H1 (cell line): ENCODE measurements at regions not wholly inside any gene's neighbourhood (a gene's known extent, or its start where the extent isn't known, plus 50 kb on each side); places are given as distances from the start of the nearest gene placed in this dataset.

Experiments
- CTCF ChIA-PET: fragments of 300-600 bp; sonication (Branson Sonifier 250); formaldehyde crosslinking; loops from one replicate; lab custom pipeline; 2021; ENCODE audit not compliant: partially characterized antibody; lab: Charles Lee
- POLR2A ChIA-PET: fragments of 300-600 bp; sonication (Branson Sonifier 250); formaldehyde crosslinking; loops from one replicate; lab custom pipeline; 2021; ENCODE audit warnings: inconsistent platforms; ENCODE audit not compliant: partially characterized antibody; lab: Charles Lee
- DNase-seq, 2 experiments: peaks; one replicate each; pipeline versions ENCODE4 v3.0.0 to v3.0.0-alpha.2; 2010 to 2022; ENCODE audit warnings: low spot score in 2 of 2, low read depth in 1 of 2, mixed read lengths in 1 of 2
- FAIRE-seq: peaks from 2 replicates; lab custom pipeline; 2011; peaks lifted over from hg19 to GRCh38; lab: Jason Lieb, UNC
- H2AFZ ChIP-seq: 2 replicates; pipeline ENCODE4 v1.8.1; 2012; ENCODE audit warnings: low read length, inconsistent platforms
- H2AK5ac ChIP-seq: 2 replicates; pipeline ENCODE4 v1.6.1; 2013; ENCODE audit warnings: low read depth, low read length
- H2BK120ac ChIP-seq: replicated peaks from 2 replicates; pipeline ENCODE3; 2013; ENCODE audit warnings: low read depth, low read length, inconsistent platforms
- H2BK12ac ChIP-seq: 2 replicates; pipeline ENCODE4 v1.6.1; 2013; ENCODE audit warnings: low read depth, low read length
- H2BK15ac ChIP-seq: 2 replicates; pipeline ENCODE4 v1.6.1; 2013; ENCODE audit warnings: low read length
- H2BK20ac ChIP-seq: 2 replicates; pipeline ENCODE4 v1.6.1; 2013; ENCODE audit warnings: low read length
- H2BK5ac ChIP-seq: 2 replicates; pipeline ENCODE4 v1.6.1; 2013; ENCODE audit warnings: low read depth, low read length
- H3K14ac ChIP-seq: 2 replicates; pipeline ENCODE4 v1.6.1; 2013; ENCODE audit warnings: inconsistent platforms; ENCODE audit not compliant: insufficient read length
- H3K18ac ChIP-seq: 2 replicates; pipeline ENCODE4 v1.6.1; 2013; ENCODE audit warnings: low read length; ENCODE audit errors: extremely low read depth
- H3K23ac ChIP-seq: 2 replicates; pipeline ENCODE4 v1.6.1; 2013; ENCODE audit warnings: inconsistent platforms; ENCODE audit not compliant: insufficient read length
- H3K23me2 ChIP-seq: 2 replicates; pipeline ENCODE4 v1.6.1; 2013; ENCODE audit warnings: low read depth, low read length
- H3K27ac ChIP-seq: 2 replicates; pipeline ENCODE4 v1.6.1; 2011; ENCODE audit warnings: low read depth, low read length, inconsistent platforms
- H3K27me3 ChIP-seq, 4 experiments: replicated peaks in 1 of 4; 1 replicate in 1 of 4; 2 replicates in 3 of 4; pipeline versions ENCODE4 v1.6.1 to v1.8.1; 2011 to 2013; ENCODE audit warnings: low read length in 3 of 4, mild to moderate bottlenecking in 3 of 4, inconsistent platforms in 2 of 4, mixed read lengths in 2 of 4, moderate library complexity in 1 of 4; ENCODE audit not compliant: control insufficient read depth in 3 of 4, insufficient read depth in 3 of 4; ENCODE audit errors: extremely low read depth in 1 of 4
- H3K36me3 ChIP-seq, 4 experiments: 2 replicates each; pipeline versions ENCODE4 v1.6.1 to v1.8.1; 2011 to 2013; ENCODE audit warnings: mild to moderate bottlenecking in 4 of 4, low read length in 3 of 4, moderate library complexity in 2 of 4, control low read depth in 1 of 4, inconsistent platforms in 1 of 4; ENCODE audit not compliant: insufficient read depth in 4 of 4, control insufficient read depth in 2 of 4
- H3K4ac ChIP-seq: replicated peaks from 2 replicates; pipeline ENCODE3; 2013; ENCODE audit warnings: low read length, low read depth, mixed read lengths, inconsistent platforms; ENCODE audit not compliant: insufficient read length
- H3K4me1 ChIP-seq, 4 experiments: replicated peaks in 1 of 4; 1 replicate in 1 of 4; 2 replicates in 3 of 4; pipeline versions ENCODE4 v1.6.1 to v1.8.1; 2011 to 2013; ENCODE audit warnings: low read length in 3 of 4, inconsistent platforms in 2 of 4, mixed read lengths in 1 of 4; ENCODE audit not compliant: insufficient read depth in 4 of 4, control insufficient read depth in 3 of 4
- H3K4me2 ChIP-seq, 2 experiments: 2 replicates each; pipeline versions ENCODE4 v1.6.1 to v1.8.1; 2011 to 2013; ENCODE audit warnings: low read depth in 2 of 2, low read length in 2 of 2, control low read depth in 1 of 2, inconsistent platforms in 1 of 2, mild to moderate bottlenecking in 1 of 2; ENCODE audit not compliant: insufficient read depth in 1 of 2
- H3K4me3 ChIP-seq, 4 experiments: fragments of 200-600, 300-600 bp in 1 of 4; sonication (generic), shearing (Covaris generic), sonication (Bioruptor Twin) in 1 of 4; 2 replicates each; pipeline versions ENCODE4 v1.5.1 to v1.8.1; 2011 to 2016; ENCODE audit warnings: low read length in 4 of 4, low read depth in 3 of 4, control low read depth in 2 of 4, inconsistent platforms in 2 of 4, mild to moderate bottlenecking in 2 of 4, mixed read lengths in 1 of 4, moderate library complexity in 1 of 4; ENCODE audit not compliant: insufficient read depth in 2 of 4; ENCODE audit errors: extremely low read depth in 1 of 4
- H3K56ac ChIP-seq: replicated peaks from 2 replicates; pipeline ENCODE3; 2013; ENCODE audit warnings: low read depth, mild to moderate bottlenecking, mixed read lengths, low read length, inconsistent platforms; ENCODE audit not compliant: insufficient read length
- H3K79me1 ChIP-seq: 2 replicates; pipeline ENCODE4 v1.6.1; 2013; ENCODE audit warnings: low read depth, low read length, control low read depth
- H3K79me2 ChIP-seq, 2 experiments: 2 replicates each; pipeline versions ENCODE4 v1.6.1 to v1.8.1; 2012 to 2013; ENCODE audit warnings: low read length in 2 of 2, mild to moderate bottlenecking in 2 of 2, inconsistent platforms in 1 of 2; ENCODE audit not compliant: insufficient read depth in 2 of 2, control insufficient read depth in 1 of 2
- H3K9ac ChIP-seq, 4 experiments: replicated peaks in 1 of 4; 1 replicate in 1 of 4; 2 replicates in 3 of 4; pipeline versions ENCODE4 v1.6.1 to v1.8.1; 2011 to 2013; ENCODE audit warnings: low read depth in 3 of 4, low read length in 3 of 4, control low read depth in 2 of 4, mild to moderate bottlenecking in 2 of 4, moderate library complexity in 2 of 4, inconsistent platforms in 1 of 4; ENCODE audit errors: extremely low read depth in 1 of 4
- H3K9me3 ChIP-seq, 2 experiments: 2 replicates each; pipeline versions ENCODE4 v1.6.1 to v1.8.1; 2012 to 2013; ENCODE audit warnings: mild to moderate bottlenecking in 2 of 2, moderate library complexity in 2 of 2, control low read depth in 1 of 2, inconsistent platforms in 1 of 2, low read depth in 1 of 2, low read length in 1 of 2, mixed read lengths in 1 of 2; ENCODE audit not compliant: insufficient read depth in 2 of 2
- H4K20me1 ChIP-seq, 2 experiments: replicated peaks in 1 of 2; 2 replicates each; pipeline versions ENCODE3 to v1.8.1; 2011 to 2013; ENCODE audit warnings: inconsistent platforms in 2 of 2, low read length in 2 of 2, mild to moderate bottlenecking in 1 of 2; ENCODE audit not compliant: insufficient read depth in 2 of 2, control insufficient read depth in 1 of 2
- H4K5ac ChIP-seq: 2 replicates; pipeline ENCODE4 v1.6.1; 2013; ENCODE audit warnings: low read length, low read depth, mixed read lengths, inconsistent platforms; ENCODE audit not compliant: insufficient read length
- H4K8ac ChIP-seq: 2 replicates; pipeline ENCODE4 v1.8.0; 2013; ENCODE audit warnings: mild to moderate bottlenecking, moderate library complexity, low read length, inconsistent platforms; ENCODE audit not compliant: insufficient read depth; ENCODE audit errors: extremely low read depth
- H4K91ac ChIP-seq: replicated peaks from 2 replicates; pipeline ENCODE3; 2013; ENCODE audit warnings: low read length, mixed read lengths, inconsistent platforms; ENCODE audit not compliant: insufficient read length
- CEBPB ChIP-seq: IDR thresholded peaks from 2 replicates; pipeline ENCODE4 v1.6.1; 2012; ENCODE audit warnings: low read depth, low read length
- E2F6 ChIP-seq: IDR thresholded peaks from 2 replicates; pipeline ENCODE4 v1.6.1; 2012; ENCODE audit warnings: inconsistent platforms
- HDAC6 ChIP-seq: IDR thresholded peaks from one replicate; pipeline ENCODE4 v1.7.1; 2012; ENCODE audit warnings: low read depth, mild to moderate bottlenecking, inconsistent platforms, low read length, moderate library complexity
- JUN ChIP-seq: IDR thresholded peaks from 2 replicates; pipeline ENCODE4 v1.6.1; 2011; ENCODE audit warnings: low read depth, mild to moderate bottlenecking, improper control_type of control experiment, low read length
- SP2 ChIP-seq: IDR thresholded peaks from 2 replicates; pipeline ENCODE4 v1.6.1; 2012; ENCODE audit warnings: mild to moderate bottlenecking, low read length, inconsistent platforms
- SRF ChIP-seq: IDR thresholded peaks from 2 replicates; pipeline ENCODE4 v1.6.1; 2011; ENCODE audit warnings: mild to moderate bottlenecking, low read depth, low read length, moderate library complexity
- TCF12 ChIP-seq: IDR thresholded peaks from 2 replicates; pipeline ENCODE4 v1.6.1; 2011; ENCODE audit warnings: low read depth, mild to moderate bottlenecking, low read length
- WGBS, 2 experiments: shearing (Covaris generic) in 1 of 2; methylation state at CpG; one replicate each; pipeline versions ENCODE4 v1.1.6 to v1.1.7; 2013 to 2015; ENCODE audit warnings: low lambda C conversion rate in 2 of 2, mixed read lengths in 2 of 2, inconsistent platforms in 1 of 2, low coverage in 1 of 2, missing lambda C conversion rate in 1 of 2; ENCODE audit not compliant: insufficient replicate concordance in 2 of 2, insufficient coverage in 1 of 2, insufficient read length in 1 of 2; ENCODE audit errors: extremely low coverage in 1 of 2, missing lambda C conversion rate in 1 of 2; 5-methylcytosine and 5-hydroxymethylcytosine counted together

GRCh38 chr3:13714251-13714916, 165.5 kb downstream of the FBLN2 start:
- Histone ChIP-seq H3K27me3 (no peaks in the 10 kb centered on the region), H2BK120ac (no peak overlapping the region), H3K4me2 (no peak overlapping the region), H4K91ac (no peak overlapping the region), H3K79me2 (no peaks in the 10 kb centered on the region), H3K56ac (no peak overlapping the region), H3K23me2 (no peaks in the 10 kb centered on the region), H2BK20ac (no peak overlapping the region), H2BK12ac (no peak overlapping the region), H2BK15ac (no peak overlapping the region), H4K8ac (no peak overlapping the region), H3K4ac (no peak overlapping the region), H4K20me1 (no peaks in the 10 kb centered on the region), H3K18ac (no peak overlapping the region), H3K79me1 (no peaks in the 10 kb centered on the region), H2AFZ (no peak overlapping the region), H3K27ac (no peak overlapping the region), H2AK5ac (no peak overlapping the region), H4K5ac (no peak overlapping the region), H3K4me3 (no peak overlapping the region), H3K4me1 (0 out of 7 replicates have a peak, but pooled peaks cover 0 to 1% (median 0%) of the 10 kb centered on the region in 4 experiments), H3K36me3 (no peaks in the 10 kb centered on the region), H3K14ac (no peak overlapping the region), H3K9me3 (no peaks in the 10 kb centered on the region), H2BK5ac (no peak overlapping the region), H3K9ac (no peak overlapping the region), H3K23ac (no peak overlapping the region)
- POLR2A ChIA-PET, result no interaction called here
- 94% methylated on average over 7 of the region's 7 CpGs; no CpG with 5 or more reads in 1 of the 2 experiments for WGBS, 2 experiments
- DNase-seq, result no peak
- CTCF ChIA-PET, result no interaction called here
- TF ChIP-seq SRF, result no peak
- no peak for TF ChIP-seq TCF12
- TF ChIP-seq HDAC6, result no peak
- TF ChIP-seq SP2, result no peak
- TF ChIP-seq CEBPB, result no peak
- TF ChIP-seq E2F6, result no peak
- no peak for TF ChIP-seq JUN
- FAIRE-seq, result no peak
